NT2/D1 (cell line): ENCODE measurements at regions not wholly inside any gene's neighbourhood (a gene's known extent, or its start where the extent isn't known, plus 50 kb on each side); places are given as distances from the start of the nearest gene placed in this dataset.

Experiments
- DNase-seq: peaks from one replicate; pipeline ENCODE4 v3.0.0-alpha.2; 2011; ENCODE audit warnings: low read depth, low spot score
- H3K27me3 ChIP-seq: 2 replicates; pipeline ENCODE4 v1.6.0; 2011; ENCODE audit warnings: mild to moderate bottlenecking; ENCODE audit not compliant: insufficient read length, insufficient read depth
- H3K36me3 ChIP-seq: 2 replicates; pipeline ENCODE4 v1.6.1; 2011; ENCODE audit warnings: mild to moderate bottlenecking, low read length, mixed read lengths; ENCODE audit not compliant: insufficient read depth, insufficient read length
- H3K4me1 ChIP-seq: 2 replicates; pipeline ENCODE4 v1.5.1; 2011; ENCODE audit not compliant: insufficient read depth, insufficient read length
- H3K4me3 ChIP-seq: 2 replicates; pipeline ENCODE4 v1.5.1; 2011; ENCODE audit warnings: low read depth; ENCODE audit not compliant: insufficient read length
- H3K9ac ChIP-seq: 2 replicates; pipeline ENCODE4 v1.6.0; 2011; ENCODE audit warnings: low read depth; ENCODE audit not compliant: insufficient read length
- H3K9me3 ChIP-seq: 2 replicates; pipeline ENCODE4 v1.5.1; 2011; ENCODE audit warnings: mild to moderate bottlenecking, low read length; ENCODE audit not compliant: insufficient read depth
- SUZ12 ChIP-seq: IDR thresholded peaks from 2 replicates; pipeline ENCODE4 v1.6.1; 2011; ENCODE audit not compliant: insufficient read length, insufficient read depth; ENCODE audit errors: extremely low read depth
- YY1 ChIP-seq: IDR thresholded peaks from 2 replicates; pipeline ENCODE4 v1.6.1; 2011; ENCODE audit not compliant: insufficient read length, insufficient read depth
- ZNF274 ChIP-seq: IDR thresholded peaks from 2 replicates; pipeline ENCODE4 v1.6.1; 2011; ENCODE audit warnings: mild to moderate bottlenecking, low read depth, low read length

DNA sequence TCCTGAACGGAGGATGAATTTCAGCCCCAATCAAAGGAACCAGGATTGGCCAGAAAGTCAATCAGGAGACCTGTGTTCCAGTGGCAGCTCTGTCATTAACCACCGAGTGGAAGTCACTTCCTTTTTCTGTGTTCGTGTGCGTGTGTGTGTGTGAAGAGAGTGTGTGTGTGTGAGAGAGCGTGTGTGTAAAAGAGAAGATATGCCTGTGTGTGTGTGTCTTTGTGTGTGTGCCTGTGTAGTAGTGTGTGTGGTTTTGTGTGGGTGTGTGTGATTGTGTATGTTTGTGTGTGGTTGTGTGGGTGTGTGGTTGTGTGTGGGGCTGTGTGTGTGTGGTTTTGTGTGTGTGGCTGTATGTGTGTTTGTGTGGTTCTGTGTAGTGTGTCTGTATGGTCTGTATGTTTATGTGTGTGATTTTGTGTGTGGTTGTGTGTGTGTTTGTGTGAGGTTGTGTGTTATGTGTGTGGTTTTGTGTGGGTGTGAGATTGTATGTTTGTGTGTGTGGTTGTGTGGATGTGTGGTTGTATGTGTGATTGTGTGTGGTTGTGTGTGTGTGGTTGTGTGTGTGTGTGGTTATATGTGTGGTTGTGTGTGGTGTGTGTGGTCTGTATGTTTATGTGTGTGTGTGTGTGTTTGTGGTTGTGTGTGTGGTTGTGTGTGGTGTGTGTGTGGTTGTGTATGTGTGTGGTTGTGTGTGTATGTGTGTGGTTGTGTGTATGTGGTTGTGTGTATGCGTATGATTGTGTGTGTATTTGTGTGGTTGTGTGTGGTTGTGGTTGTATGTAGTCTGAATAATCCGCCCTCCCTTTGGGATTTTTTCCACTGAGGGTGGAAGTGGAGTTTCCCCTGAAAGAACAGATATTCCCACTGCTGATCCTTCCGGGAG lies 314.4 kb downstream of the SHQ1 start:
- Histone ChIP-seq H3K27me3 (peaks cover 14% of the 10 kb centered on the region), H3K9ac (no peak overlapping the region), H3K4me3 (no peak overlapping the region), H3K9me3 (no peaks in the 10 kb centered on the region), H3K4me1 (peaks cover 13% of the 10 kb centered on the region), H3K36me3 (no peaks in the 10 kb centered on the region)
- no peak for DNase-seq
- no peak for TF ChIP-seq SUZ12
- no peak for TF ChIP-seq YY1
- no peak for TF ChIP-seq ZNF274

DNA sequence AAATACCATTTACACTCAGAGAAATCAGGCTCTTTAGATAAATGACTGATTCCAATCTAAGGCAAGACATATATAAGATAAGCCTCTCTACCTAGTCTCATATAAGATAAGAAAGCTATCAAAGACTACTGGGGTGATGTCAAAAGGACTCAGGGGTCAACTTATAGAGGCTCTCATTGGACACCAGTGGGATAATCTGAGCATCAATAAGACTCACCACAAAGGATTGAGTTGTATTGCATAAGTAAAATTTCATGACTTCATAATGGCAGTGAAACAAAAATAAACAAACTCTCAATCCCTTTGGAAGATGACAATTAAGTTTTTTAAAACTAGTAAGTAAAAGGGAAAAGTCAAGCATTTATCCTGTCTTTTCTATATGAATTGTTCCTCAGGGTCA lies 317.8 kb downstream of the SHQ1 start:
- no peak overlapping the region for H3K4me3 ChIP-seq
- DNase-seq, result no peak
- no peak overlapping the region for H3K9ac ChIP-seq
- H3K9me3 ChIP-seq, result no peaks in the 10 kb centered on the region
- peaks cover 10% of the 10 kb centered on the region for H3K27me3 ChIP-seq
- TF ChIP-seq ZNF274 (no peak), YY1 (no peak), SUZ12 (no peak)
- peaks cover under 1% of the 10 kb centered on the region for H3K4me1 ChIP-seq
- no peaks in the 10 kb centered on the region for H3K36me3 ChIP-seq

DNA sequence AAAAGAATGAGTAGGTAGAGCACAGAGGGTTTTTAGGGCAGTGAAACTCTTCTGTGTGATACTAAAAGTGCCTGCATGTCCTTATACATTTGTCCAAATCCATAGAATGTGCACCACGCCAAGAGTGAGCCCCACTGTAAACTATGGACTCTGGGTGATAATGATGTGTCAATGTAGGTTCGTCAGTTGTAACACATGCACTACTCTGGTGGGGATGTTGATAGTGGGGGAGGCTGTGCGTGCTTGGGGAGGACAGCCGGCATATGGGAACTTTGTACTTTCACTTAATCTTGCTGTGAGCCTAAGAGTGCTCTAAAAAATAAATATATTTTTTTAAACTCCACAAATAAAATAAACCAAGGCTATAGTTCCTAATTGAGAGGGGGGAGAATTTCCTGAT lies 319.2 kb downstream of the SHQ1 start:
- H3K36me3 ChIP-seq, result no peaks in the 10 kb centered on the region
- TF ChIP-seq SUZ12 (no peak), YY1 (no peak), ZNF274 (no peak)
- DNase-seq, result no peak
- H3K27me3 ChIP-seq, result peaks cover 10% of the 10 kb centered on the region
- no peak overlapping the region for H3K9ac ChIP-seq
- H3K4me3 ChIP-seq, result no peak overlapping the region
- H3K4me1 ChIP-seq, result no peaks in the 10 kb centered on the region
- no peaks in the 10 kb centered on the region for H3K9me3 ChIP-seq

DNA sequence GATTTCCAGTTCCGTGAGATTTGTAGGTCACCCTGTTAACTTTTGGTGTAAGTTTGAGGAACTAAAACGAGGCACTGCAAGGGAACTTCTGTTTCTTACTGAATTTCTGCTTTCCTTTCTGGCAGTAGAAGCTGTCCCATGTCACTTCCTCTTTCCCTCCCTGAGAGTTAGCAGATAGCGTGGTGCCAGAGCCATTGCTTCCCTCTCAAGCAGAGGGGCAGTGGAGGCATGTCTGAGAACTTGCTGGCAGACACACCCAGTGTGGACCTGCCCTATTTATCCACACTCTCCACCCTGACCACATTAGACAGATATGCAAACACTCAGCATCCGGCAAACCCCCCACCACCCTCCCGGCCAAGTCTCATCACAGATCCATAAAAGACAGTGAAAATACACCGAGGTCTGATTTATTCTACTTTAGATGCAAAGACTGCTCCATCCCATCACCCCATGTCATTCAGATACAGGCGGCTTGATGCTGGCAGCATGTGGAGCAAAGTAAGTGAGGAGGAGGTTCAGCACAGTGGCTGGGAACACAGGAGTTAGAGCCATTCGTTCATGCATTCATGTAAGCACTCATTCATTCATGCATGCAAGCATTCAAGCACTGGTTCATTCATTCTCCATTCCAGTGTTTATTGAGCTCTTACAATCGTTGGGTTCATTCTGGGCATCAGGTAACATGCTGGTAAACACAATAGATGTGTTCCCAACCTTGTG lies 324.7 kb downstream of the SHQ1 start:
- Histone ChIP-seq H3K9ac (no peak overlapping the region), H3K36me3 (no peaks in the 10 kb centered on the region), H3K27me3 (no peaks in the 10 kb centered on the region), H3K9me3 (no peaks in the 10 kb centered on the region), H3K4me1 (peaks cover 5% of the 10 kb centered on the region), H3K4me3 (no peak overlapping the region)
- DNase-seq, result no peak
- no peak for TF ChIP-seq YY1
- no peak for TF ChIP-seq SUZ12
- TF ChIP-seq ZNF274, result no peak

DNA sequence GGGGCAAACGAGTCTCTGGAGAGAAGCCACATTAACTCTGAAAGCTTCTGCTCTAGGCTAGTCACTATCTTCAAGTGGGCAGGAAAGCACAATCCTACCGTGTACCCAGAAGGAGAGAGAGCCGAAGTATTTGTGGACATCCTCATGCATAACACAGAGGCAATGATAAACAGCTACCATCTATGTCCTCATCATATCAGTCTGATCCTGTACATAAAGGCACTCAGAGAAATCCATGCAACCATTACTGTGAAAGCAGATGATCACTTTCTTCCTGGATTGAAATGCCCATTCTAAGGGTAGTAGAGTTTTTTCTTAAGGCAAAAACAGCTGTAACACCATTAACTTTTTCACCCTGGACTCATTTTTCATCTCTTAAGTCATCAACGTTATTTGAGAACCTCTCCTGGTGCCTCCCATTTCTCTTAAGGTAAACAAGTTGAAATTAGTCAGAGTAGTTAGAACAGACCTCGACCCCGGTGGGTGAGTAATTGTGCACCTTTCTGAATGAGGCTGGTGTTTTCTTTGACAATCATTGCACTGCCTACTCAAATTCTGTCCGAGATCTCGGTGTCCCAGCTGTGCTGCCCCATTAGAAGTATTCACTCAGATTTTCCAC lies 327.4 kb downstream of the SHQ1 start:
- TF ChIP-seq YY1, result no peak
- no peak for TF ChIP-seq ZNF274
- no peak for TF ChIP-seq SUZ12
- Histone ChIP-seq H3K27me3 (no peaks in the 10 kb centered on the region), H3K9me3 (no peaks in the 10 kb centered on the region), H3K36me3 (no peaks in the 10 kb centered on the region), H3K9ac (no peak overlapping the region), H3K4me3 (no peak overlapping the region), H3K4me1 (peaks cover 5% of the 10 kb centered on the region)
- DNase-seq, result no peak

DNA sequence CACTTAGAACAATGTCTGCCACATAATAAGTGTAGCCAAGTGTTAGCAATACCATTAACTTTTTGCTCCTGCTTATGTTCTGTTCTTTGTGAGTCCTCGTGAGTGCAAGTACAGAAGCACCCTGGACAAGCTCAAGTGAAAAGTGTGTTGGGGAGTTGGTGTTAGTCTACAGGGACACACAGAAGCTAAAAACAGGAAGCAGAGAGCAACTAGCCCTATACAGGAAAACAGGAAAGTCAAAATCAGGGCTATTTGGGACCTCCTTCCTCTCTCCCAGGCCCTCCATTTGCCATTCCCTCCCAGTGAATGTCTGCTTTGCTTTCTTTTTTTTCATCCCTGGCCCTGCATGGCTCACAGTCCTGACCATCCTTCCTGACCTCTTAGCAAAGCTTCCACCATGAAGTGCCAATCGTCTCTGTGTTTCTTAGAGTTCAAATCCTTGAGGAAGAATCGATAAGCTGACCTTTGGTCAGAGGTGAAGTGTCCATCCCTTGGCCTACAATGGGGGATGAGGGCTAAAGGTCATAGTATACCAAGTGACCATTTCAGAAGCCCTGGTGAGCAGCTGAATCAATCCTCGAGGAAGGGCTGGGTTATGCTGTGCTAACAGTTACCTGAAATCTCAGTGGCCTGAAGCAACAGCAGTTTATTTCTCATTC lies 328.2 kb downstream of the SHQ1 start:
- Histone ChIP-seq H3K4me3 (no peak overlapping the region), H3K9ac (no peak overlapping the region), H3K9me3 (no peaks in the 10 kb centered on the region), H3K27me3 (no peaks in the 10 kb centered on the region), H3K4me1 (peaks cover 5% of the 10 kb centered on the region), H3K36me3 (no peaks in the 10 kb centered on the region)
- no peak for DNase-seq
- TF ChIP-seq SUZ12, result no peak
- no peak for TF ChIP-seq ZNF274
- TF ChIP-seq YY1, result no peak
